AG04450 (cell line): ENCODE measurements at regions not wholly inside any gene's neighbourhood (a gene's known extent, or its start where the extent isn't known, plus 50 kb on each side); places are given as distances from the start of the nearest gene placed in this dataset. TPM values are rescaled to one million over a fixed set of nuclear protein-coding genes. Genes with fewer than 3 reads are reported as not detected.

ENCODE experiments used
- CTCF ChIA-PET: fragments of 300-600, 350-600 bp; formaldehyde crosslinking; extraction: SDS; loops from one replicate; lab custom pipeline; 2022; ENCODE audit warnings: antibody characterized with exemption, inconsistent platforms; lab: Charles Lee
- POLR2A ChIA-PET: fragments of 350-600 bp; formaldehyde crosslinking; extraction: SDS; loops from one replicate; lab custom pipeline; 2021; ENCODE audit warnings: antibody characterized with exemption, inconsistent platforms; lab: Yijun Ruan, JAX
- DNase-seq: peaks from one replicate; pipeline ENCODE4 v3.0.0-alpha.2; 2011; ENCODE audit warnings: low read depth, low spot score
- H3K27ac ChIP-seq: one replicate; pipeline ENCODE4 v1.5.1; 2012; ENCODE audit warnings: low read depth, low read length, control low read depth
- H3K27me3 ChIP-seq: one replicate; pipeline ENCODE4 v1.6.0; 2012; ENCODE audit warnings: low read length; ENCODE audit not compliant: control insufficient read depth, insufficient read depth
- H3K4me3 ChIP-seq: 2 replicates; pipeline ENCODE4 v1.5.1; 2011; ENCODE audit warnings: mild to moderate bottlenecking, low read depth, low read length, control low read depth
- H3K9me3 ChIP-seq: 2 replicates; pipeline ENCODE4 v1.5.1; 2012; ENCODE audit warnings: low read length; ENCODE audit not compliant: control insufficient read depth, insufficient read depth
- small RNA-seq: library from RNA; depleted of rRNA; stranded (forward); fragments of <200 nt; gene quantifications from one replicate; pipeline ENCODE3, GENCODE V24; 2012; ENCODE audit warnings: low read depth; ENCODE audit not compliant: insufficient read length
- TF ChIP-seq, protein P1 (sequence below): IDR thresholded peaks from 2 replicates; pipeline ENCODE4 v1.5.1; 2011; ENCODE audit warnings: low read depth, low read length, control low read depth, inconsistent platforms

DNA sequence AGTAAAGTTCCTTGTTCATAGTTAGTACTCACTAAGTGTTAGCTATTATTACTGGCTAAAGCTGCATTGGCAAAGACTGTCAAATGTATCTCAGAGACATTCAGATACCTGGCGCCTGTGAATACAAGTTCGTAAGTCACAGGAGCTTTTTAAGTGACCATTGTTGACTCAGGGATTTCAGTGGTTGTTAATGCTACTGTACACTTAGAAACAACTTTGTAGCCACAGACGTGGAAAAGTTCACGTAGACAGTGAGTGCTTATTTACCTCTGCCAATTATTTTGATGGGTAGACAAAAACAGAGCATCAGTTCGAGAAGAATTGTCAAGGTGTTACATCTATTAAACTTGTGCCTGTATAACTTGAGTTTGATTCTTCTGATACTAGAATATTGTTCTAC lies 59.1 kb upstream of the RRP15 start:
- no peak overlapping the region for H3K4me3 ChIP-seq
- ChIA-PET CTCF (no interaction called here), POLR2A (no interaction called here)
- no peak for DNase-seq
- no peaks in the 10 kb centered on the region for H3K27me3 ChIP-seq
- H3K27ac ChIP-seq = no peak overlapping the region
- TF ChIP-seq, protein P1, sequence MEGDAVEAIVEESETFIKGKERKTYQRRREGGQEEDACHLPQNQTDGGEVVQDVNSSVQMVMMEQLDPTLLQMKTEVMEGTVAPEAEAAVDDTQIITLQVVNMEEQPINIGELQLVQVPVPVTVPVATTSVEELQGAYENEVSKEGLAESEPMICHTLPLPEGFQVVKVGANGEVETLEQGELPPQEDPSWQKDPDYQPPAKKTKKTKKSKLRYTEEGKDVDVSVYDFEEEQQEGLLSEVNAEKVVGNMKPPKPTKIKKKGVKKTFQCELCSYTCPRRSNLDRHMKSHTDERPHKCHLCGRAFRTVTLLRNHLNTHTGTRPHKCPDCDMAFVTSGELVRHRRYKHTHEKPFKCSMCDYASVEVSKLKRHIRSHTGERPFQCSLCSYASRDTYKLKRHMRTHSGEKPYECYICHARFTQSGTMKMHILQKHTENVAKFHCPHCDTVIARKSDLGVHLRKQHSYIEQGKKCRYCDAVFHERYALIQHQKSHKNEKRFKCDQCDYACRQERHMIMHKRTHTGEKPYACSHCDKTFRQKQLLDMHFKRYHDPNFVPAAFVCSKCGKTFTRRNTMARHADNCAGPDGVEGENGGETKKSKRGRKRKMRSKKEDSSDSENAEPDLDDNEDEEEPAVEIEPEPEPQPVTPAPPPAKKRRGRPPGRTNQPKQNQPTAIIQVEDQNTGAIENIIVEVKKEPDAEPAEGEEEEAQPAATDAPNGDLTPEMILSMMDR = no peak
- H3K9me3 ChIP-seq = no peaks in the 10 kb centered on the region

Small RNAs in the stretch of these regions (small RNA-seq; reads per million reads assigned to genes)
- gene RNU1-141P = not detected
